Panc1 (cell line): ENCODE measurements at regions not wholly inside any gene's neighbourhood (a gene's known extent, or its start where the extent isn't known, plus 50 kb on each side); places are given as distances from the start of the nearest gene placed in this dataset.

ENCODE experiments used
- ATAC-seq: fragments of 200-7000 bp; cut with Tn5 transposase; 2 replicates; pipeline ENCODE4 v1.9.1; 2020; ENCODE audit warnings: mild to moderate bottlenecking, moderate library complexity
- BruUV-seq: library from RNA; stranded (reverse); fragments of 400-500 nt; replicated peaks from 2 replicates; lab custom pipeline; 2021; lab: Mats Ljungman, UMichigan
- CTCF ChIA-PET: fragments of 300-600 bp; sonication (Branson Sonifier 250); formaldehyde crosslinking; loops from one replicate; lab custom pipeline; 2022; ENCODE audit warnings: antibody characterized with exemption; lab: Charles Lee
- POLR2A ChIA-PET: fragments of 300-600 bp; sonication (Branson Sonifier 250); formaldehyde crosslinking; loops from one replicate; lab custom pipeline; 2022; ENCODE audit warnings: antibody characterized with exemption; lab: Charles Lee
- DNase-seq: peaks from one replicate; pipeline ENCODE4 v3.0.0-alpha.2; 2010; ENCODE audit warnings: low read depth, low spot score
- H3K27ac ChIP-seq: 2 replicates; pipeline ENCODE4 v1.5.1; 2011; ENCODE audit warnings: mild to moderate bottlenecking, low read length, inconsistent platforms
- H3K27me3 ChIP-seq: fragments of 200-500 bp; sonication (Bioruptor generic); 2 replicates; pipeline ENCODE4 v1.6.0; 2014; ENCODE audit warnings: low read length, inconsistent platforms; ENCODE audit not compliant: control insufficient read depth, insufficient read depth
- H3K36me3 ChIP-seq: fragments of 200-500 bp; sonication (Bioruptor generic); 2 replicates; pipeline ENCODE4 v1.5.1; 2014; ENCODE audit warnings: inconsistent platforms, mild to moderate bottlenecking, low read length, moderate library complexity; ENCODE audit not compliant: control insufficient read depth, insufficient read depth
- H3K4me1 ChIP-seq: 2 replicates; pipeline ENCODE4 v1.5.1; 2011; ENCODE audit warnings: inconsistent platforms, mild to moderate bottlenecking, low read length, moderate library complexity; ENCODE audit not compliant: control insufficient read depth, insufficient read depth
- H3K4me3 ChIP-seq, 2 experiments: 2 replicates each; pipeline ENCODE4 v1.5.1; 2011 to 2012; ENCODE audit warnings: low read depth in 2 of 2, low read length in 2 of 2, mild to moderate bottlenecking in 2 of 2, inconsistent platforms in 1 of 2, moderate library complexity in 1 of 2
- H3K9me3 ChIP-seq: fragments of 200-500 bp; sonication (Bioruptor generic); 2 replicates; pipeline ENCODE4 v1.5.1; 2014; ENCODE audit warnings: low read depth, mild to moderate bottlenecking, inconsistent platforms, low read length, moderate library complexity; ENCODE audit not compliant: control insufficient read depth, insufficient read depth
- CTCF ChIP-seq: fragments of 450-650 bp; IDR thresholded peaks from 2 replicates; pipeline ENCODE4 v1.5.1; 2017; ENCODE audit warnings: mild to moderate bottlenecking
- POLR2AphosphoS5 ChIP-seq: IDR thresholded peaks from 2 replicates; pipeline ENCODE4 v1.6.1; 2012; ENCODE audit warnings: mild to moderate bottlenecking, low read depth, low read length, moderate library complexity
- REST ChIP-seq, 2 experiments: IDR thresholded peaks; 2 replicates each; pipeline ENCODE4 v1.6.1; 2011 to 2012; ENCODE audit warnings: low read depth in 2 of 2, control low read depth in 1 of 2, low read length in 1 of 2, mild to moderate bottlenecking in 1 of 2, moderate library complexity in 1 of 2; ENCODE audit not compliant: insufficient read depth in 1 of 2
- SIN3A ChIP-seq: IDR thresholded peaks from 2 replicates; pipeline ENCODE4 v1.6.1; 2012; ENCODE audit warnings: low read depth, mild to moderate bottlenecking, low read length, moderate library complexity, borderline replicate concordance; ENCODE audit not compliant: insufficient read depth
- TCF7L2 ChIP-seq: IDR thresholded peaks from 2 replicates; pipeline ENCODE4 v1.6.1; 2011; ENCODE audit warnings: mild to moderate bottlenecking, low read depth, low read length, inconsistent platforms
- in situ Hi-C: cut with HindIII; loops from 2 replicates; pipeline ENCODE4 v1.10.0; 2016; ENCODE audit warnings: low sequenced_read_pairs, low pct_unique_long_range_greater_than_20kb
- intact Hi-C: fragments of 100-400 bp; cut with micrococcal nuclease; formaldehyde crosslinking; loops from one replicate; pipeline ENCODE4 v1.10.0; 2022; ENCODE audit not compliant: unreplicated experiment

GRCh38 chr12:98274430-98275130 lies 240.8 kb upstream of the TMPO start:
- Histone ChIP-seq H3K4me3 (no peak overlapping the region), H3K27ac (no peak overlapping the region), H3K27me3 (no peaks in the 10 kb centered on the region), H3K36me3 (no peaks in the 10 kb centered on the region), H3K4me1 (no peaks in the 10 kb centered on the region), H3K9me3 (no peaks in the 10 kb centered on the region)
- POLR2A ChIA-PET: no interaction called here
- intact Hi-C loops: no loop called here
- DNase-seq: no peak
- TF ChIP-seq SIN3A (no peak), POLR2AphosphoS5 (no peak), CTCF (no peak), REST (IDR thresholded peaks at IDR 0.05; ENCODE audit: insufficient read depth in 1 of 2, low read depth in 2 of 2, low read length in 1 of 2) (no peak), TCF7L2 (no peak)
- in situ Hi-C loops: no loop called here
- BruUV-seq: no TSS peak
- ATAC-seq: no peak
- CTCF ChIA-PET: no interaction called here

- ATAC-seq: no peak
- no peak overlapping the region for H3K27ac ChIP-seq
- no peak for DNase-seq
- intact Hi-C loops: no loop called here
- no peaks in the 10 kb centered on the region for H3K4me1 ChIP-seq
- no peak overlapping the region for H3K4me3 ChIP-seq
- CTCF ChIA-PET: no interaction called here
- H3K27me3 ChIP-seq: no peaks in the 10 kb centered on the region
- no TSS peak for BruUV-seq
- POLR2A ChIA-PET: no interaction called here
- no peaks in the 10 kb centered on the region for H3K36me3 ChIP-seq
- TF ChIP-seq POLR2AphosphoS5 (no peak), SIN3A (no peak), CTCF (no peak), TCF7L2 (no peak), REST (IDR thresholded peaks at IDR 0.05; ENCODE audit: insufficient read depth in 1 of 2, low read depth in 2 of 2, low read length in 1 of 2) (no peak)
- H3K9me3 ChIP-seq: no peaks in the 10 kb centered on the region
- in situ Hi-C loops: no loop called here
These were observed 240.3 kb upstream of the TMPO start for GRCh38 chr12:98275131-98275475.
